NCI-H2029 treated with DMSO at 0.1 percent for 48 hours (cell line): ENCODE measurements at regions not wholly inside any gene's neighbourhood (a gene's known extent, or its start where the extent isn't known, plus 50 kb on each side); places are given as distances from the start of the nearest gene placed in this dataset.
"Not testable (repeated sequence)": the region's sequence is repeated elsewhere in the genome, so short reads cannot be mapped to it uniquely, and the experiment has no call there.

Experiments used
- DNase-seq: peaks from one replicate; lab custom pipeline; 2025; lab: John Stamatoyannopoulos, UW

DNA sequence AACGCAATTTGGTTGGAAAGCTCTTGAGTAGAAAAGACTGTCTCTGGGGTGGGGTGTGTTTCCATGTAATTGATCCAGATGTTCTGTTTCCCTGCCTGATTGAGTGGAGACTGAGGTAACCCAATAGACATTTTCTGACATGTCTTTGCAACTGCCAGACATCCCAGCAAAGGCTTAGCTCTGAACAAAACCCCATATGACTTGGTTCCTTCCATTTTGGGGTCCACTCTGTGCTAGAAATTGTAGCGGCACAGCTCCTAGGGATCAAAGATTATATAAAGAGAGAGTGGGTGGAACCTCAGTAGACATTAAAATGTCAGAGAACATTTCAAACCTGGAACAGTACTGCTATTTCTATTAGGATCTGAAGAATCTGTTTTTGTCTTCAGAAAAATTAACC, 189.3 kb downstream of the EDN1 start:
- DNase-seq, result no peak

DNA sequence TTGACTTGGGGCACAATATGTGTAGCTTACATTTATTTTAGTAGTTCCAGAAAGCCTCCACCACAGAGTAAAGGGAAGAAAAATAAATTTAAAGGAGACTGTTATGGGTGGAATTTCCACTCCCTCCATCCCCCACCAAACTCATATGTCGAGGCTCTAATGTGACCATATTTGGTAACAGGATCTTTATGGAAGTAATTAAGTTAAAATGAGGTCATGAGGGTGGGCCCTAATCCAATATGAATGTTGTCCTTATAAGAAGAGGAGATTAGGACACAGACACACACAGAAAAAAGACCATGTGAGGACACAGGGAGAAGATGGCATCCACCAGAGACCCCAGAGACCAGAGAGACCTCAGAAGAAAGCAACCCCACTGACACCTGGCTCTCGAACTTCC, 189.7 kb downstream of the EDN1 start:
- DNase-seq, result no peak

- DNase-seq, result no peak
Observed at GRCh38 chr6:12480379-12480778, 190.2 kb downstream of the EDN1 start.

- no peak for DNase-seq
Observed at GRCh38 chr6:12481292-12481691, 191.1 kb downstream of the EDN1 start.

DNA sequence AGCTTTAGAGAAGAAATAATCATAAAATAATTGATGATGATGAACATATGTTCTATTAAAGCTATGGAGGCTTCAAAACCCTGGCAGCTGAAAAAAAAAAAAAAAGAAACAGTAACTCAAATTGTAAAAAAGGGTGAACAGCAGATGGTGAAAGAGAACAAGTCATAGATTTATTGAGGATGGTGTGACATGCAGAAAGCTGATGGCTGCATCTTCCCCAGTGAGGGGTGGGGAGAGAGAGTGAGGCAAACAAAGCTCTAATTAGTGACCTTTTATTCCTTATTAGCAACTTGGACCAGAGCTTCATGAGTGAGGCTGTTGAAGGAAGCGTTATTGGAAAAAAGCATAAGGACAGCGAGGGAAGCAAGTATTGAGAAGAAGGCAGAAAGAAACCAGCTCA, 191.7 kb downstream of the EDN1 start:
- no peak for DNase-seq

- DNase-seq, result no peak
Observed at GRCh38 chr6:12482386-12483375, 192.5 kb downstream of the EDN1 start.

- no peak for DNase-seq
Observed at GRCh38 chr6:12483712-12484111, 193.6 kb downstream of the EDN1 start.

DNA sequence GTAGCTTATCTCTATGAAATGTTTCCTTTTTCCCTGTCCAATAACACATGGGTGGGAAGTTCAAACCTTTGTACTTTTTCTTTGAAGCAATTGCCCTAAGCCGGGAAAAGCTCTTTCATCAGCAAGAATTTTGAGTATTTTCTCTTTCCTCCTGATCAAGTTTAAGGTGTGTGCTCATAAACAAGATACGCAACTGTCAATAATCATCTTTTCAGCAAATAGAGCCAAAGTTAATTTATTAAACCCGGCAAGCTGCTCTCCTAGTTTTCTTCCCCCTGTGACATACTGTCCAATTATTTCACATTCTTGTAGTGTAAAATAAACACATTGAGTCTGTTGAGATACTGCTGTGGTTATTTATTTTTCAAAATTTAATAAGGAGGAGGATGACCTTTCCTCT, 194.4 kb downstream of the EDN1 start:
- DNase-seq, result no peak

DNA sequence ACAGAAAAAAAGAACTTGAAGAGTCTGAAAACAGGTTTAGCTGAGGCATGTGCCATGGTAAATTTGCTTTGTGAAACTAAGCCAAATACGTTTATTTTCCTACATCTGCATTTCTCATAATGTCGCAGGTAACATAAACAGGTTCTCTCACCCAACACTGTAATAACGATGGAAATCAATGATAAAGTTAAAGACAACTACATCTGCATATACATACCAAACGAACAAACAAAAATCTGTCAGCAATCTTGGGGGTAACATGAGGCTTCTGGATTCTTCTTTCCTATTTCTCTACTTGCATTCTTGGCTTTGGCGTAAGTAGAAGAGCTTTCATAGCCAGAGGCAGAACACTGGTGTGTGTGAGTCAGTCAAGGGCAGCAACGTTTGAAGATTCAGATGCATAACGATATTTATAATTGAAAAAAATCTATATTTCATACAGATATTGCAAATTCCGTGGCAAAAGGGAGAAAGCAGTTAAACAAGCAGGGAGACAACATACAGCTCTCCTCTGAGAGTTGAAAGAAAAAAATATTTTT, 195.1 kb downstream of the EDN1 start:
- DNase-seq, result no peak

GRCh38 chr6:12485837-12486236, 195.7 kb downstream of the EDN1 start:
- no peak for DNase-seq

DNA sequence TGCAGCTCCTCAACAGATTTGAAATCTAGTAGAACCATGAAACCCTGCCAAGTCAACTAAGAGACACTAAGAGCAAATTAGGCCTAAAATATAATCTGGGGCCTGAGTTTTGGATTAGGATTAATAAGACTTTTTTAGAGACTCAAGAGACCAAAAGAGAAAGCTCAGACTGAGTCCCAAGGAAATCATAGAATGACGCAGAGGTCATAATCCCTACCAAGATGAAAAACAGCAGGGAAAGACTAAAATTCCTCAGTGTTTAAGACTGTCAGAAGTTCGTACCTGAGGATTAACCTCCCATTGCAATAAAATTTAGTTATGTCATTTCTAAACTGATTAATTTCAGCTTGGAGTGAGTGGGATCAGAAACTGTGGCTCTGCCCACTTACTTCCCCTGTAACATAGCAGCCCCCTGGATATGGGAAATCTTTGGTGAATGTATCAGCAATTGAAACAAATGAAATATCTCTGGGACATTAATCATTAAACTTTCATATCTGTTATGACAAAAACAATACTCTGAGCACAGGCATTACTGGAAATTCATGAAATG, 200.3 kb downstream of the EDN1 start:
- DNase-seq, result no peak

GRCh38 chr6:12490904-12491571, 200.9 kb downstream of the EDN1 start:
- DNase-seq, result no peak

GRCh38 chr6:12492929-12493328, 202.8 kb downstream of the EDN1 start:
- DNase-seq, result not testable (repeated sequence)

- DNase-seq, result no peak
Observed at GRCh38 chr6:12493446-12493845, 203.3 kb downstream of the EDN1 start.

DNA sequence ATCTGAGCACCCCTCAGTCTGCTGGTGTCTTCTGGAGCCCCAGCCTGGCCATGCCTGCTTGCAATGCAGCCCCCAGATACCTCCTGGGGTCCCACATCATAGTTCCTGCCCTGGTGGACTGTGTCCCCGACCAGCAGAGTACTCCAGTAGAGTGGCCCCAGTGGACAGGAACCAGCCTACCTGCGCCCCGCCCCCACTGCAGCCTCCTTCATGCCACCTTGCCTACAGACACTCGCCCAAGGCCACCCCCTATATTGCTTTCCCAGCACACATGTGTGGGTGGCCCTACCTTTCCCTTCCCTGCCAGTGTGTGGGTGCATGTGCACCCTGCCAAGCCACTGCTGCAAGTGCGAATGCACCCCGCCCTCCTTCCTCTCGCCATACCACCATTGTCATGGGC, 204.0 kb downstream of the EDN1 start:
- DNase-seq, result no peak

DNA sequence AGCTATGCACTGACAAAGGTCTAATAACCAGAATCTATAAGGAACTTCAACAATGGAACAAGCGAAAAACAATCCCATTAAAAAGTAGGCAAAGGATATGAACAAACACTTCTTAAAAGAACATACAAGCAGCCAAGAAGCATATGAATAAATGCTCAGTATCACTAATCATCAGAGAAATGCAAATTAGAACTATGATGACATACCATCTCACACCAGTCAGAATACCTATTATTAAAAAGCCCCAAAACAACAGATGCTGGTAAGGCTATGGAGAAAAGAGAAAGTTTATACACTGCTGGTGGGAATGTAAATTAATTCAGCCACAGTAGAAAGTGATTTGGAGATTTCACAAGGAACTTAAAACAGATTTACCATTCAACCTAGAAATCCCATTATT, 211.8 kb downstream of the EDN1 start:
- DNase-seq, result no peak

DNA sequence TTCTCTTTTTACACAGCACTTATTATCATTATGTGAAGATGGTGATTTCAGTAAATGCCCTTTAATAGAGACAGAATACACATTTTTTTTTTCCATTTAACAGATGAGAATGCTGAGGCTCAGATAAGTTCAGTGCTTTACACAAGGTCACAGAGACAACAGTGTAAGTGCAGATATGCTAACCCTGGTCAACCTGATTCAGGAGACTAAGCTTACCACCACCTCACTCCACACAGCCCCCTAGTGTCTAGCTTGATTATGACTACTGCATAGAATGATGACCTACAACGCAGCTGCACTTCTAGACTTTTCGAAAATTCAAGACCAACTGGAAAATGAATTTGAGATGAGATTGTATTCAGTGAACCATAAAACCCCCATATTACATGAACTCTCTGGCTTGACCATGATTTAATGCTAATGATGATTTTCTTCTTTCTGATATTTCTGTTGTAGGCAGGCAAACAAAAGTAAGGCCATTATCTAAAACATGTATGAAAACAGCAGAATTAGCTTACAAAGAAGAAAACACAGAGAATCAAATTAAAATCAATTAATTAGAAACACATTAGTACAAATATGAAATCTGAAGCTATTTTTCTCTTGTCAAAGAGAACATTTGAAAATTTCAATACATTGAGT, 212.1 kb upstream of the PHACTR1 start:
- no peak for DNase-seq

- no peak for DNase-seq
Observed at GRCh38 chr6:12505486-12505885, 211.1 kb upstream of the PHACTR1 start.

- DNase-seq, result no peak
Observed at GRCh38 chr6:12506159-12506558, 210.4 kb upstream of the PHACTR1 start.

GRCh38 chr6:12507636-12508035, 208.9 kb upstream of the PHACTR1 start:
- no peak for DNase-seq

GRCh38 chr6:12508553-12508952, 208.0 kb upstream of the PHACTR1 start:
- no peak for DNase-seq

DNA sequence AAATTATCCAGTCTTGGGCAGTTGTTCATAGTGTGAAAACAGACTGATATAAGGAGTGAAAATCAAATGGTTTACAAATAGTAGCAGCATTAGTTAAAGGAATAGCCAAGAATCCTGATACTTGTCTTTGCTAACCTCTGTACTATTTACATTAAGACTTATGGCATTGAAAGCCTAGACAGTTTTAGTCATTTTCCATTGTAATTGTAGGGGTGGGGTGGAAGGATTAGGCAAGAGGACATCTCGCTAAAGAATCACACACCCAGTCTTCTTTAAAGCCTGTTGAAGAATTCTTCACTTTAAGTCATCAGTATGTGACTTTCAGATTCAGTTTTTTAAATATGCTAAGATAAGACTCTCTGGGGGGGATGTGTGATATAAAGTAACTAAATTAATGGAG, 207.5 kb upstream of the PHACTR1 start:
- DNase-seq, result no peak
